CD4-positive, CD25-positive, alpha-beta regulatory T cell (primary cell): ENCODE measurements at regions not wholly inside any gene's neighbourhood (a gene's known extent, or its start where the extent isn't known, plus 50 kb on each side); places are given as distances from the start of the nearest gene placed in this dataset.
"Not testable (repeated sequence)": the region's sequence is repeated elsewhere in the genome, so short reads cannot be mapped to it uniquely, and the experiment has no call there.

Source experiments
- ATAC-seq, 2 donors: fragments of 150-1000 bp; cut with Tn5 transposase; one replicate each; pipeline ENCODE4 v1.10.0; 2021; ENCODE audit warnings: low read depth in 2 of 2, moderate number of reproducible peaks in 2 of 2, moderate library complexity in 1 of 2
- DNase-seq, 3 donors: peaks; one replicate each; pipeline versions ENCODE4 v3.0.0 to v3.0.0-alpha.2; 2012 to 2022; ENCODE audit warnings: mixed read lengths in 1 of 3
- H3K27ac ChIP-seq: one replicate; pipeline ENCODE4 v1.7.0; 2013; ENCODE audit warnings: mild to moderate bottlenecking, low read length; ENCODE audit not compliant: insufficient read depth, poor library complexity, severe bottlenecking
- H3K27me3 ChIP-seq: one replicate; pipeline ENCODE4 v1.7.0; 2013; ENCODE audit warnings: low read length; ENCODE audit not compliant: control insufficient read depth, insufficient read depth
- H3K36me3 ChIP-seq: one replicate; pipeline ENCODE4 v1.7.0; 2013; ENCODE audit warnings: mild to moderate bottlenecking, low read length, moderate library complexity; ENCODE audit not compliant: control insufficient read depth, insufficient read depth
- H3K4me1 ChIP-seq: 2 replicates; pipeline ENCODE4 v1.7.0; 2013; ENCODE audit warnings: mild to moderate bottlenecking, low read length; ENCODE audit not compliant: insufficient read depth, control insufficient read depth, poor library complexity, severe bottlenecking
- H3K4me3 ChIP-seq: one replicate; pipeline ENCODE4 v1.7.0; 2013; ENCODE audit warnings: low read depth, mild to moderate bottlenecking, low read length, moderate library complexity
- H3K9me3 ChIP-seq, 2 experiments: 1 replicate in 1 of 2; 2 replicates in 1 of 2; pipeline ENCODE4 v1.7.0; 2013; ENCODE audit warnings: low read length in 2 of 2, mild to moderate bottlenecking in 1 of 2, moderate library complexity in 1 of 2; ENCODE audit not compliant: control insufficient read depth in 2 of 2
- H3K27ac Mint-ChIP-seq, 3 donors: one replicate each; pipeline ENCODE4 v1.8.0; 2020 to 2022; ENCODE audit warnings: mild to moderate bottlenecking in 3 of 3, mixed read lengths in 3 of 3, moderate library complexity in 2 of 3
- H3K27me3 Mint-ChIP-seq: one replicate; pipeline ENCODE4 v1.8.0; 2022; ENCODE audit warnings: mild to moderate bottlenecking, mixed read lengths
- H3K36me3 Mint-ChIP-seq: one replicate; pipeline ENCODE4 v1.8.0; 2020; ENCODE audit warnings: mixed read lengths
- H3K4me1 Mint-ChIP-seq, 4 donors: one replicate each; pipeline ENCODE4 v1.8.0; 2020 to 2022; ENCODE audit warnings: mixed read lengths in 4 of 4, mild to moderate bottlenecking in 1 of 4
- H3K4me3 Mint-ChIP-seq, 4 donors: one replicate each; pipeline ENCODE4 v1.8.0; 2020 to 2022; ENCODE audit warnings: mild to moderate bottlenecking in 4 of 4, mixed read lengths in 4 of 4, moderate library complexity in 3 of 4
- H3K9me3 Mint-ChIP-seq, 7 donors: one replicate each; pipeline ENCODE4 v1.8.0; 2020 to 2022; ENCODE audit warnings: mixed read lengths in 7 of 7, mild to moderate bottlenecking in 3 of 7, moderate library complexity in 2 of 7

GRCh38 chr11:134500621-134501020 lies 88.6 kb upstream of the B3GAT1 start:
- Histone ChIP-seq H3K4me1 (no peaks in the 10 kb centered on the region), H3K27me3 (no peaks in the 10 kb centered on the region), H3K36me3 (no peaks in the 10 kb centered on the region), H3K9me3 (no peaks in the 10 kb centered on the region), H3K4me3 (no peak overlapping the region), H3K27ac (no peak overlapping the region)
- Mint-ChIP-seq H3K36me3 (no peaks in the 10 kb centered on the region), H3K27ac (no peak overlapping the region), H3K27me3 (no peaks in the 10 kb centered on the region), H3K9me3 (peaks cover 0 to 7% (median 3%) of the 10 kb centered on the region in 7 donors), H3K4me1 (peaks cover 0 to 2% (median 0%) of the 10 kb centered on the region in 4 donors), H3K4me3 (no peak overlapping the region)
- ATAC-seq (no peak), DNase-seq (no peak)

- ATAC-seq, result no peak
- Mint-ChIP-seq H3K36me3 (no peaks in the 10 kb centered on the region), H3K27me3 (no peaks in the 10 kb centered on the region), H3K4me1 (peaks cover 0 to 2% (median 0%) of the 10 kb centered on the region in 4 donors), H3K27ac (no peak overlapping the region), H3K9me3 (peaks cover 0 to 12% (median 4%) of the 10 kb centered on the region in 7 donors), H3K4me3 (no peak overlapping the region)
- no peak for DNase-seq
- Histone ChIP-seq H3K4me3 (no peak overlapping the region), H3K27ac (no peak overlapping the region), H3K4me1 (no peaks in the 10 kb centered on the region), H3K36me3 (no peaks in the 10 kb centered on the region), H3K9me3 (no peaks in the 10 kb centered on the region), H3K27me3 (no peaks in the 10 kb centered on the region)
Observed at GRCh38 chr11:134499990-134500389, 87.9 kb upstream of the B3GAT1 start.

GRCh38 chr11:134498326-134499139 lies 86.5 kb upstream of the B3GAT1 start:
- ATAC-seq, result no peak
- Mint-ChIP-seq H3K4me3 (no peak overlapping the region), H3K36me3 (no peaks in the 10 kb centered on the region), H3K4me1 (peaks cover 0 to 2% (median 0%) of the 10 kb centered on the region in 4 donors), H3K27ac (no peak overlapping the region), H3K27me3 (no peaks in the 10 kb centered on the region), H3K9me3 (peaks cover 0 to 14% (median 12%) of the 10 kb centered on the region in 7 donors)
- no peaks in the 10 kb centered on the region for H3K9me3 ChIP-seq
- no peak overlapping the region for H3K4me3 ChIP-seq
- no peaks in the 10 kb centered on the region for H3K27me3 ChIP-seq
- no peaks in the 10 kb centered on the region for H3K4me1 ChIP-seq
- no peaks in the 10 kb centered on the region for H3K36me3 ChIP-seq
- no peak overlapping the region for H3K27ac ChIP-seq
- no peak for DNase-seq

GRCh38 chr11:134497586-134497985 lies 85.5 kb upstream of the B3GAT1 start:
- H3K4me1 Mint-ChIP-seq, result peaks cover 0 to 2% (median 0%) of the 10 kb centered on the region in 4 donors
- no peak for DNase-seq
- no peak overlapping the region for H3K4me3 Mint-ChIP-seq
- Histone ChIP-seq H3K27ac (no peak overlapping the region), H3K4me3 (no peak overlapping the region), H3K9me3 (no peaks in the 10 kb centered on the region), H3K4me1 (no peaks in the 10 kb centered on the region), H3K36me3 (no peaks in the 10 kb centered on the region), H3K27me3 (no peaks in the 10 kb centered on the region)
- H3K27ac Mint-ChIP-seq, result no peak overlapping the region
- H3K36me3 Mint-ChIP-seq, result no peaks in the 10 kb centered on the region
- no peaks in the 10 kb centered on the region for H3K27me3 Mint-ChIP-seq
- H3K9me3 Mint-ChIP-seq, result peaks cover 0 to 19% (median 12%) of the 10 kb centered on the region in 7 donors
- ATAC-seq, result no peak

- H3K27ac Mint-ChIP-seq, H3K4me1 ChIP-seq, H3K27me3 Mint-ChIP-seq: not testable (repeated sequence)
Observed at GRCh38 chr11:134496058-134496457, 84.0 kb upstream of the B3GAT1 start.

GRCh38 chr11:134494395-134494794 lies 82.4 kb upstream of the B3GAT1 start:
- H3K9me3 Mint-ChIP-seq, result peaks cover 0 to 19% (median 12%) of the 10 kb centered on the region in 7 donors
- H3K4me1 Mint-ChIP-seq, ATAC-seq, H3K4me3 Mint-ChIP-seq, H3K27me3 ChIP-seq, H3K4me3 ChIP-seq, H3K4me1 ChIP-seq, H3K36me3 ChIP-seq, H3K27ac Mint-ChIP-seq, H3K27ac ChIP-seq, H3K9me3 ChIP-seq, H3K36me3 Mint-ChIP-seq, H3K27me3 Mint-ChIP-seq, DNase-seq: not testable (repeated sequence)

More at GRCh38 chr11:134496058-134496457, 84.0 kb upstream of the B3GAT1 start:
- DNase-seq, ATAC-seq, H3K4me3 Mint-ChIP-seq, H3K27me3 ChIP-seq, H3K9me3 ChIP-seq, H3K27ac ChIP-seq, H3K36me3 ChIP-seq, H3K4me3 ChIP-seq, H3K36me3 Mint-ChIP-seq, H3K4me1 Mint-ChIP-seq: not testable (repeated sequence)
- peaks cover 0 to 19% (median 12%) of the 10 kb centered on the region in 7 donors for H3K9me3 Mint-ChIP-seq

- H3K36me3 ChIP-seq, H3K27me3 Mint-ChIP-seq, H3K4me3 ChIP-seq, DNase-seq, H3K36me3 Mint-ChIP-seq, H3K4me1 Mint-ChIP-seq, H3K27ac ChIP-seq, H3K9me3 ChIP-seq, H3K4me3 Mint-ChIP-seq, H3K27me3 ChIP-seq, ATAC-seq, H3K4me1 ChIP-seq, H3K27ac Mint-ChIP-seq: not testable (repeated sequence)
- peaks cover 0 to 19% (median 12%) of the 10 kb centered on the region in 7 donors for H3K9me3 Mint-ChIP-seq
Observed at GRCh38 chr11:134492411-134492810, 80.4 kb upstream of the B3GAT1 start.

- H3K4me3 Mint-ChIP-seq, result no peak overlapping the region
- H3K9me3 Mint-ChIP-seq, result peaks cover 0 to 7% (median 2%) of the 10 kb centered on the region in 7 donors
- Histone ChIP-seq H3K4me3 (no peak overlapping the region), H3K27ac (no peak overlapping the region), H3K27me3 (no peaks in the 10 kb centered on the region), H3K36me3 (no peaks in the 10 kb centered on the region), H3K4me1 (no peaks in the 10 kb centered on the region), H3K9me3 (no peaks in the 10 kb centered on the region)
- DNase-seq (no peak), ATAC-seq (no peak)
- peaks cover 4% of the 10 kb centered on the region for H3K27me3 Mint-ChIP-seq
- H3K27ac Mint-ChIP-seq, result no peak overlapping the region
- no peaks in the 10 kb centered on the region for H3K4me1 Mint-ChIP-seq
- no peaks in the 10 kb centered on the region for H3K36me3 Mint-ChIP-seq
Observed at GRCh38 chr11:134489728-134490127, 77.7 kb upstream of the B3GAT1 start.
